ENCODE measurements at regions not wholly inside any gene's neighbourhood (a gene's known extent, or its start where the extent isn't known, plus 50 kb on each side); places are given as distances from the start of the nearest gene placed in this dataset.

- Histone ChIP-seq H3K4me1 (ENCODE audit: control insufficient read depth, insufficient read depth, low read length) (no peaks in the 10 kb centered on the region), H4K20me1 (ENCODE audit: control insufficient read depth, insufficient read depth) (no peaks in the 10 kb centered on the region), H3K79me2 (ENCODE audit: control insufficient read depth, insufficient read depth, low read length) (no peaks in the 10 kb centered on the region), H3K27me3 (replicated peaks in 1 of 2; ENCODE audit: control insufficient read depth in 2 of 2, insufficient read depth in 2 of 2, low read length in 1 of 2) (no peaks in the 10 kb centered on the region), H3K36me3 (ENCODE audit: control insufficient read depth in 2 of 2, insufficient read depth in 2 of 2, low read length in 1 of 2) (no peaks in the 10 kb centered on the region), H3K9ac (ENCODE audit: control insufficient read depth, insufficient read depth, low read length) (no peak overlapping the region), H2AFZ (ENCODE audit: control insufficient read depth, low read depth, low read length) (no peak overlapping the region), H3K4me2 (ENCODE audit: control insufficient read depth, insufficient read depth) (no peak overlapping the region), H3K4me3 (no peak overlapping the region), H3K27ac (ENCODE audit: control insufficient read depth, insufficient read depth) (no peak overlapping the region), H3K9me3 (replicated peaks; ENCODE audit: control insufficient read depth, insufficient read depth, low read length) (no peaks in the 10 kb centered on the region)
- POLR2A ChIA-PET = no interaction called here
- TF ChIP-seq WRNIP1 (IDR thresholded peaks at IDR 0.05; ENCODE audit: borderline replicate concordance, low read depth, low read length) (no peak), EED (IDR thresholded peaks at IDR 0.05; ENCODE audit: low read depth) (no peak), MTA2 (IDR thresholded peaks at IDR 0.05; ENCODE audit: low read depth) (no peak), CREB1 (IDR thresholded peaks at IDR 0.05; ENCODE audit: low read depth) (no peak), PBX3 (IDR thresholded peaks at IDR 0.05; ENCODE audit: insufficient replicate concordance, low read depth, low read length) (no peak), RELA (IDR thresholded peaks at IDR 0.05; ENCODE audit: borderline replicate concordance, partially characterized antibody) (no peak), MAX (IDR thresholded peaks at IDR 0.05; ENCODE audit: low read depth, low read length) (no peak), CEBPZ (IDR thresholded peaks at IDR 0.05; ENCODE audit: low read depth, low read length) (no peak), BHLHE40 (IDR thresholded peaks at IDR 0.05; ENCODE audit: borderline replicate concordance in 1 of 2, low read depth in 2 of 2, low read length in 1 of 2) (no peak), POLR2AphosphoS5 (IDR thresholded peaks at IDR 0.05; ENCODE audit: low read length) (no peak), SREBF2 (IDR thresholded peaks at IDR 0.05; ENCODE audit: low read length) (no peak), MTA3 (IDR thresholded peaks at IDR 0.05; ENCODE audit: borderline replicate concordance, low read length) (no peak), MEF2A (IDR thresholded peaks at IDR 0.05; ENCODE audit: insufficient read depth, low read depth, low read length) (no peak), ETV6 (conservative IDR thresholded peaks at IDR 0.05 in 1 of 2, IDR thresholded peaks at IDR 0.05 in 1 of 2; ENCODE audit: borderline replicate concordance in 1 of 2, low read depth in 1 of 2) (no peak), NBN (IDR thresholded peaks at IDR 0.05) (no peak), KAT2A (conservative IDR thresholded peaks at IDR 0.05; ENCODE audit: control insufficient read depth, low read depth, low read length) (no peak), CEBPB (IDR thresholded peaks at IDR 0.05; ENCODE audit: borderline replicate concordance in 1 of 2, low read depth in 2 of 2, low read length in 2 of 2) (no peak), E2F4 (IDR thresholded peaks at IDR 0.05; ENCODE audit: low read depth, low read length) (no peak), SMARCA5 (IDR thresholded peaks at IDR 0.05) (no peak), JUNB (IDR thresholded peaks at IDR 0.05) (no peak)
- WGBS (ENCODE audit: insufficient coverage, insufficient replicate concordance, low lambda C conversion rate, missing lambda C conversion rate) = 0% methylated on average over 3 of the region's 3 CpGs
- CTCF ChIA-PET = no interaction called here
- ATAC-seq (no peak), FAIRE-seq (peak; percentile 35), DNase-seq (ENCODE audit: low read depth, low spot score) (no peak)
- no TSS peak for BruUV-seq (replicated peaks)
- intact Hi-C loops (cut with micrococcal nuclease; ENCODE audit: unreplicated experiment) = no loop called here
- RAD21 ChIA-PET (ENCODE audit: unreplicated experiment) = no interaction called here
- SMC1A ChIA-PET (ENCODE audit: uncharacterized antibody, unreplicated experiment) = interaction anchor here (1.1 to 1.7 kb wide), 2 partner anchors 9 to 293 kb away, joined by 3 read pairs; no protein-coding TSS in a partner anchor
- in situ Hi-C loops (cut with MboI) = no loop called here
Observed at GRCh38 chr2:189386741-189387140, 54.5 kb upstream of the WDR75 start.

All from GM12878 (cell line).